A549 (cell line): ENCODE measurements at regions not wholly inside any gene's neighbourhood (a gene's known extent, or its start where the extent isn't known, plus 50 kb on each side); places are given as distances from the start of the nearest gene placed in this dataset.

ENCODE experiments used
- ATAC-seq, 2 experiments: fragments of 200-7000 bp in 1 of 2; fragments of >200 bp in 1 of 2; cut with Nextera tagmentation in 1 of 2; cut with Tn5 transposase in 1 of 2; 3 replicates each; pipeline versions ENCODE4 v1.8.0 to v1.9.1; 2018 to 2020; ENCODE audit warnings: mild to moderate bottlenecking in 1 of 2, moderate library complexity in 1 of 2
- CTCF ChIA-PET: fragments of 300-600 bp; sonication (Branson Sonifier 250); formaldehyde crosslinking; extraction: SDS; loops from one replicate; lab custom pipeline; 2021; ENCODE audit warnings: antibody characterized with exemption, inconsistent platforms; lab: Yijun Ruan, JAX
- POLR2A ChIA-PET: fragments of 350-600 bp; formaldehyde crosslinking; extraction: SDS; loops from one replicate; lab custom pipeline; 2021; ENCODE audit warnings: antibody characterized with exemption, inconsistent platforms; lab: Yijun Ruan, JAX
- DNase-seq, 2 experiments: peaks; one replicate each; pipeline versions ENCODE4 v3.0.0 to v3.0.0-alpha.2; 2011 to 2016; ENCODE audit warnings: low read depth in 1 of 2, low spot score in 1 of 2
- FAIRE-seq: peaks from 2 replicates; lab custom pipeline; 2011; peaks lifted over from hg19 to GRCh38; lab: Jason Lieb, UNC
- H3K27ac ChIP-seq, 2 experiments: fragments of >200 bp; sonication (Bioruptor Twin); formaldehyde crosslinking; 3 replicates each; pipeline ENCODE4 v1.5.1; 2016 to 2017
- H3K4me1 ChIP-seq: fragments of >200 bp; sonication (Bioruptor Twin); formaldehyde crosslinking; 3 replicates; pipeline ENCODE4 v1.6.1; 2016
- H3K4me2 ChIP-seq: fragments of >200 bp; sonication (Bioruptor Twin); formaldehyde crosslinking; 3 replicates; pipeline ENCODE4 v1.6.1; 2016
- H3K4me3 ChIP-seq: fragments of >200 bp; sonication (Bioruptor Twin); formaldehyde crosslinking; 3 replicates; pipeline ENCODE4 v1.5.1; 2016
- H3K9me3 ChIP-seq: fragments of >200 bp; sonication (Bioruptor Twin); formaldehyde crosslinking; 3 replicates; pipeline ENCODE4 v1.6.1; 2016
- BCL3 ChIP-seq: fragments of >200 bp; sonication (Bioruptor Twin); formaldehyde crosslinking; IDR thresholded peaks from 3 replicates; pipeline ENCODE4 v1.6.1; 2016
- BHLHE40 ChIP-seq: IDR thresholded peaks from 2 replicates; pipeline ENCODE4 v1.6.1; 2012; ENCODE audit warnings: low read depth, low read length, inconsistent platforms
- CBX2 ChIP-seq: fragments of 200-600 bp; sonication (generic); IDR thresholded peaks from 2 replicates; pipeline ENCODE4 v1.6.1; 2016; ENCODE audit warnings: low read depth, mild to moderate bottlenecking, borderline replicate concordance
- CBX8 ChIP-seq: fragments of 200-600 bp; sonication (generic); IDR thresholded peaks from 2 replicates; pipeline ENCODE4 v1.6.1; 2016
- CTCF ChIP-seq: fragments of >200 bp; sonication (Bioruptor Twin); formaldehyde crosslinking; IDR thresholded peaks from 3 replicates; pipeline ENCODE4 v1.5.1; 2016
- E2F6 ChIP-seq: IDR thresholded peaks from 2 replicates; pipeline ENCODE4 v1.6.1; 2012; ENCODE audit warnings: low read depth, borderline replicate concordance
- EHF ChIP-seq: fragments of 250-450 bp; sonication (Bioruptor Pico); IDR thresholded peaks from 2 replicates; pipeline ENCODE4 v1.5.0; 2020; ENCODE audit warnings: mild to moderate bottlenecking
- EP300 ChIP-seq, 2 experiments: fragments of >200 bp; sonication (Bioruptor Twin); formaldehyde crosslinking; IDR thresholded peaks; 2 replicates in 1 of 2; 3 replicates in 1 of 2; pipeline ENCODE4 v1.6.1; 2016 to 2017
- ESRRA ChIP-seq: fragments of 150-350 bp; IDR thresholded peaks from 2 replicates; pipeline ENCODE4 v1.6.1; 2014; ENCODE audit warnings: mild to moderate bottlenecking, low read length, borderline replicate concordance
- FOXS1 ChIP-seq: fragments of 250-450 bp; sonication (Bioruptor Pico); IDR thresholded peaks from 2 replicates; pipeline ENCODE4 v1.5.0; 2020; ENCODE audit warnings: mild to moderate bottlenecking, moderate library complexity
- GATA3 ChIP-seq: IDR thresholded peaks from 2 replicates; pipeline ENCODE4 v1.6.1; 2012; ENCODE audit warnings: borderline replicate concordance
- HEYL ChIP-seq: fragments of 250-450 bp; sonication (Bioruptor Pico); IDR thresholded peaks from 2 replicates; pipeline ENCODE4 v1.8.0; 2021; ENCODE audit warnings: mild to moderate bottlenecking, moderate library complexity
- HOXB13 ChIP-seq: fragments of 250-450 bp; sonication (Bioruptor Pico); IDR thresholded peaks from 2 replicates; pipeline ENCODE4 v1.5.0; 2020; ENCODE audit warnings: low read depth, mild to moderate bottlenecking, moderate library complexity
- HOXB5 ChIP-seq: fragments of 250-450 bp; sonication (Bioruptor Pico); IDR thresholded peaks from 2 replicates; pipeline ENCODE4 v1.5.0; 2020; ENCODE audit warnings: mild to moderate bottlenecking, moderate library complexity
- JUNB ChIP-seq: fragments of >200 bp; sonication (Bioruptor Twin); formaldehyde crosslinking; IDR thresholded peaks from 2 replicates; pipeline ENCODE4 v1.6.1; 2016
- KDM5A ChIP-seq: fragments of 200-600 bp; sonication (generic); IDR thresholded peaks from 2 replicates; pipeline ENCODE4 v1.6.1; 2016; ENCODE audit warnings: antibody characterized with exemption, mild to moderate bottlenecking
- MAZ ChIP-seq: fragments of 150-350 bp; IDR thresholded peaks from 2 replicates; pipeline ENCODE4 v1.6.1; 2014; ENCODE audit warnings: antibody characterized with exemption, low read depth, low read length, borderline replicate concordance
- NPAS2 ChIP-seq: fragments of 250-450 bp; sonication (Bioruptor Pico); IDR thresholded peaks from 2 replicates; pipeline ENCODE4 v1.8.0; 2022; ENCODE audit warnings: mild to moderate bottlenecking, moderate library complexity, borderline replicate concordance
- NR3C1 ChIP-seq: fragments of >200 bp; sonication (Bioruptor Twin); formaldehyde crosslinking; IDR thresholded peaks from 3 replicates; pipeline ENCODE4 v1.6.1; 2017
- PHF8 ChIP-seq: fragments of 200-600 bp; sonication (generic); IDR thresholded peaks from 2 replicates; pipeline ENCODE4 v1.6.1; 2016; ENCODE audit warnings: low read depth, mild to moderate bottlenecking, antibody characterized with exemption, moderate library complexity, borderline replicate concordance
- POLR2A ChIP-seq: IDR thresholded peaks from 2 replicates; pipeline ENCODE4 v1.6.1; 2012; ENCODE audit warnings: mild to moderate bottlenecking, low read length
- POLR2AphosphoS2 ChIP-seq: conservative IDR thresholded peaks from 2 replicates; pipeline ENCODE4 v1.6.1; 2012; ENCODE audit warnings: low read length, improper control_type of control experiment, inconsistent platforms
- RAD21 ChIP-seq, 2 experiments: fragments of >200 bp in 1 of 2; sonication (Bioruptor Twin) in 1 of 2; formaldehyde crosslinking in 1 of 2; IDR thresholded peaks in 1 of 2; conservative IDR thresholded peaks in 1 of 2; 2 replicates in 1 of 2; 3 replicates in 1 of 2; pipeline ENCODE4 v1.6.1; 2012 to 2018; ENCODE audit warnings: inconsistent platforms in 1 of 2
- RFX5 ChIP-seq: fragments of 450-650 bp; IDR thresholded peaks from 2 replicates; pipeline ENCODE4 v1.7.1; 2014; ENCODE audit warnings: antibody characterized with exemption, mild to moderate bottlenecking, moderate library complexity
- RNF2 ChIP-seq: fragments of 200-600 bp; sonication (generic); IDR thresholded peaks from 2 replicates; pipeline ENCODE4 v1.6.1; 2016; ENCODE audit warnings: low read depth, mild to moderate bottlenecking, antibody characterized with exemption, moderate library complexity, borderline replicate concordance
- SMC3 ChIP-seq: fragments of >200 bp; sonication (Bioruptor Twin); formaldehyde crosslinking; IDR thresholded peaks from 3 replicates; pipeline ENCODE4 v1.6.1; 2018; ENCODE audit warnings: inconsistent platforms
- TP53 ChIP-seq: fragments of 250-450 bp; sonication (Bioruptor Pico); IDR thresholded peaks from 2 replicates; pipeline ENCODE4 v1.5.0; 2021; ENCODE audit warnings: mild to moderate bottlenecking, moderate library complexity
- ZFP36 ChIP-seq: fragments of 450-650 bp; IDR thresholded peaks from 2 replicates; pipeline ENCODE4 v1.6.1; 2014; ENCODE audit warnings: borderline replicate concordance; ENCODE audit not compliant: partially characterized antibody
- ZNF302 ChIP-seq: fragments of 250-450 bp; sonication (Bioruptor Pico); IDR thresholded peaks from 2 replicates; pipeline ENCODE4 v1.9.0; 2021; ENCODE audit warnings: inconsistent platforms, mild to moderate bottlenecking, moderate library complexity
- WGBS: methylation state at CpG from one replicate; pipeline ENCODE4 v1.1.6; 2017; ENCODE audit errors: missing lambda C conversion rate; 5-methylcytosine and 5-hydroxymethylcytosine counted together

- WGBS: 67% methylated on average over 11 of the region's 11 CpGs
- FAIRE-seq (peak; percentile 49), ATAC-seq (no peak), DNase-seq (no peak)
- no peaks in the 10 kb centered on the region for H3K4me1 ChIP-seq
- ChIA-PET POLR2A (no interaction called here), CTCF (no interaction called here)
- TF ChIP-seq E2F6 (no peak), POLR2A (no peak), SMC3 (no peak), TP53 (CRISPR knock-in tag) (no peak), CBX8 (no peak), POLR2AphosphoS2 (no peak), RAD21 (conservative IDR thresholded peaks at IDR 0.05 in 1 of 2, IDR thresholded peaks at IDR 0.05 in 1 of 2) (no peak)
- H3K4me2 ChIP-seq: no peak overlapping the region
- no peak overlapping the region for H3K4me3 ChIP-seq
- no peaks in the 10 kb centered on the region for H3K9me3 ChIP-seq
- no peak overlapping the region for H3K27ac ChIP-seq
These were observed 248.5 kb upstream of the PDE3A start for GRCh38 chr12:20119596-20120402.

- Histone ChIP-seq H3K4me3 (no peak overlapping the region), H3K4me1 (no peaks in the 10 kb centered on the region), H3K27ac (no peak overlapping the region), H3K9me3 (no peaks in the 10 kb centered on the region), H3K4me2 (no peak overlapping the region)
- no peak for DNase-seq
- no peak for TF ChIP-seq CBX2
- no peak for TF ChIP-seq ESRRA
- no peak for TF ChIP-seq EP300 (IDR thresholded peaks at IDR 0.05)
- TF ChIP-seq SMC3: no peak
- no peak for TF ChIP-seq MAZ
- no peak for TF ChIP-seq ZNF302
- TF ChIP-seq, all 56 proteins: peak for 0
- ChIA-PET CTCF (no interaction called here), POLR2A (no interaction called here)
- FAIRE-seq (peak; percentile 39), ATAC-seq (no peak)
These were observed 248.0 kb upstream of the PDE3A start for GRCh38 chr12:20120403-20120725.

GRCh38 chr12:20122274-20122673 lies 246.1 kb upstream of the PDE3A start:
- no peaks in the 10 kb centered on the region for H3K4me1 ChIP-seq
- ChIA-PET POLR2A (no interaction called here), CTCF (interaction anchor here (0.7 to 1.2 kb wide), 5 partner anchors 13 to 482 kb away, joined by 3 to 5 read pairs (median 3); no protein-coding TSS in a partner anchor)
- H3K4me2 ChIP-seq: no peak overlapping the region
- H3K27ac ChIP-seq: peak overlapping the region in 1 of 2 experiments; percentile 27; a peak in 1 of 6 replicates
- H3K4me3 ChIP-seq: no peak overlapping the region
- WGBS: 29% methylated on average over 4 of the region's 4 CpGs
- TF ChIP-seq NPAS2: no peak
- TF ChIP-seq SMC3: peak; percentile 41; the same call in 1 of the 3 replicates
- TF ChIP-seq CTCF: peak; percentile 30
- TF ChIP-seq JUNB: no peak
- no peak for TF ChIP-seq BHLHE40
- no peak for TF ChIP-seq ZNF302
- no peak for TF ChIP-seq EHF (CRISPR knock-in tag)
- no peak for TF ChIP-seq NR3C1
- no peak for TF ChIP-seq RFX5
- no peak for TF ChIP-seq CBX2
- TF ChIP-seq HEYL (CRISPR knock-in tag): no peak
- TF ChIP-seq RAD21 (conservative IDR thresholded peaks at IDR 0.05 in 1 of 2, IDR thresholded peaks at IDR 0.05 in 1 of 2): peak; percentile 46 to 49
- no peak for TF ChIP-seq FOXS1 (CRISPR knock-in tag)
- no peak for TF ChIP-seq KDM5A
- TF ChIP-seq RNF2: no peak
- no peak for TF ChIP-seq BCL3
- TF ChIP-seq HOXB13 (CRISPR knock-in tag): no peak
- TF ChIP-seq HOXB5 (CRISPR knock-in tag): no peak
- 0 out of 2 replicates have a peak, but pooled peaks have one; percentile 11 for TF ChIP-seq GATA3
- no peak for TF ChIP-seq PHF8
- no peak for TF ChIP-seq ZFP36
- no peak for TF ChIP-seq CBX8
- ATAC-seq (peak in 1 of 2 experiments; percentile 66; a peak in 2 of 6 replicates), DNase-seq (peak in 1 of 2 experiments; percentile 18), FAIRE-seq (no peak)
- H3K9me3 ChIP-seq: no peaks in the 10 kb centered on the region
